ENCODE measurements at regions not wholly inside any gene's neighbourhood (a gene's known extent, or its start where the extent isn't known, plus 50 kb on each side); places are given as distances from the start of the nearest gene placed in this dataset.

DNA sequence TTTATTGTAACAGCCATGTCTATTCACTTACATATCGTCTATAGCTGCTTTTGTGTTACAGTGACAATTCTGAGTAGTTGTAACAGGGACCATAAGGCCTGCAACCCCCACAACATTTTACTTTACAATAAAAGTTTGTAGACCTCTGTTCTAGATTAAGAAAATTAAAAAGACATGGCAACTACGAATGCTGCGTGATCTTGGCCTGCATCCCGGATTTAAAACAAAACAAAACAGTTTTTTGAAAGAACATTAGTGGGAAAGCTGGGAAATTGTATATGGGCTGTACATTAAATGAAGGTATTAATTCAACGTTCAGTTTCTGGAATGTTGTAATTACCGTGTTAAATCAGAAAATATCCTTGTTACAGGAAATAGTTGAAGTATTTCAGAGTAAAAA is 64.1 kb downstream of the RMI2 start:
- Histone ChIP-seq H3K9me3 (no peaks in the 10 kb centered on the region), H3K27me3 (no peaks in the 10 kb centered on the region), H3K4me3 (no peak overlapping the region), H3K36me3 (no peaks in the 10 kb centered on the region), H3K27ac (no peak overlapping the region), H3K4me1 (no peaks in the 10 kb centered on the region)
- TF ChIP-seq CTCF (IDR thresholded peaks at IDR 0.05), result no peak
- DNase-seq (ENCODE audit: low spot score), result no peak

DNA sequence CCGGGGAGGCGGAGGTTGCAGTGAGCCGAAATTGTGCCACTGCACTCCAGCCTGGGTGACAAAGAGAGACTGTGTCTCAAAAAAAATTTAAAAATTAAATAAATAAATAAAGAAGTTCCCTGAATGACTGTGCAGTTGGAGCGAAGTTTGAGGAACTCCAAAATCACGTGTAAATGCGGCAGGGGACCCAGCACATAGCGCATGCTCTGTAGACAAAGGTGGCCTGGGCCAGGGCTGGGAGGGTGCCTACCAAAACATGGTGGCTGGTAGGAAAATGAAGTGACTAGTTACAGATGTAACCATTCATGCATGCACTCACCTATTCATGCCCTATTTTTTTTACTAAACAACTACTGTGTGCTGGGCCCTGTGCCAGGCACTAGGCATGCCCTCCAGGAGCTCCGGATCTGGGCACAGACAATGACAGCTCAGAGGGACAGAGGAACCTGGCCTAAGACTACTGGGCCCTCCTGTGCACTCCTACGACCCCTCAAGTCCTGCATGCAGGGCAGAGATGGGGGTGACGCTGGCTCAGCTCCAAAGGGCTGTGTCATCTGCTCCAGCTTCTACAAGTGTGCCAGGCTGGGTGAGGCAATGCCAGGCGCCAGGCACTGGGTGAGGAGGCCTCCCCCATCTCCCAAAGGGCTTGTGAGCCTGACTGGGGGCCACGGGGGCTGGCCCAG is 65.3 kb downstream of the RMI2 start:
- Histone ChIP-seq H3K4me3 (no peak overlapping the region), H3K9me3 (no peaks in the 10 kb centered on the region), H3K27ac (no peak overlapping the region), H3K4me1 (no peaks in the 10 kb centered on the region), H3K27me3 (no peaks in the 10 kb centered on the region), H3K36me3 (no peaks in the 10 kb centered on the region)
- TF ChIP-seq CTCF (IDR thresholded peaks at IDR 0.05), result no peak
- no peak for DNase-seq (ENCODE audit: low spot score)

GRCh38 chr16:11411059-11411550 is 65.8 kb downstream of the RMI2 start:
- DNase-seq (ENCODE audit: low spot score), result no peak
- no peaks in the 10 kb centered on the region for H3K9me3 ChIP-seq
- no peaks in the 10 kb centered on the region for H3K4me1 ChIP-seq
- H3K27me3 ChIP-seq, result no peaks in the 10 kb centered on the region
- H3K27ac ChIP-seq, result no peak overlapping the region
- no peak overlapping the region for H3K4me3 ChIP-seq
- H3K36me3 ChIP-seq, result no peaks in the 10 kb centered on the region
- TF ChIP-seq CTCF (IDR thresholded peaks at IDR 0.05), result no peak

DNA sequence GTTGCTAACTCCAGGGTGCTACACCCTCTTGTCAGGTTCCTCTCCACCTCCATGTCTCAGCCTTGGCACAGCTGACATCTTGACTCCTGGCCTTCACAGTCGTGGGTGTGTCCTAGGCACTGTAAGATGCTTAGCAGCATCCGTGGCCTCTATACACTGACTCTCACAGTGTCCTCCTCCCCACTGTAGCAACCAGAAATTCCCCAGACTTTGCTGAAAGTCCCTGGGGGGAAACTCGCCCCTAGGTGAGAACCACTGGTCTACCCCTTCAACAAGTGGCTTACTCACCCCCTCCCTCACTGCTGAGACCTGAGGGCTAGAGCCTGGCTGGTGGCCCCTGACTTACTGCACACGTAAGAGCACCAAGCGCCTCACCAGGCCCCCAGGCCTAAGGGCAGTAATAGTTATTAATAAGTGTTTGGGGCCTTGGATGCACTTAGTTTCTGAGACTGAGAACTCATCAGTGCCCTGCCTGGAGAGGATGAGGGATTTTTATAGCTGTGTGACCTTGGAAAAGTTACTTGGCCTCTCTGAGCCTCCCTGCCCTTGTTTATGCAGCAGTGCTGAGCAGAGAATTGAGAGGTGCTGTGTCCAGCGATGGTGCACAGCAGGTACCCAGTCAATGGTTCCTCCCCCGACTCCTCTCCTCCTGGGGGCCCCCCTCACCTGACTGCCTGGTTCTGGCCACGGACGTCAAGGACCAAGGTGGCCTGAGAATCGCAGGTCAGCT is 67.1 kb downstream of the RMI2 start:
- DNase-seq (ENCODE audit: low spot score), result no peak
- no peak for TF ChIP-seq CTCF (IDR thresholded peaks at IDR 0.05)
- Histone ChIP-seq H3K27ac (no peak overlapping the region), H3K9me3 (no peaks in the 10 kb centered on the region), H3K36me3 (no peaks in the 10 kb centered on the region), H3K4me1 (no peaks in the 10 kb centered on the region), H3K4me3 (no peak overlapping the region), H3K27me3 (no peaks in the 10 kb centered on the region)

DNA sequence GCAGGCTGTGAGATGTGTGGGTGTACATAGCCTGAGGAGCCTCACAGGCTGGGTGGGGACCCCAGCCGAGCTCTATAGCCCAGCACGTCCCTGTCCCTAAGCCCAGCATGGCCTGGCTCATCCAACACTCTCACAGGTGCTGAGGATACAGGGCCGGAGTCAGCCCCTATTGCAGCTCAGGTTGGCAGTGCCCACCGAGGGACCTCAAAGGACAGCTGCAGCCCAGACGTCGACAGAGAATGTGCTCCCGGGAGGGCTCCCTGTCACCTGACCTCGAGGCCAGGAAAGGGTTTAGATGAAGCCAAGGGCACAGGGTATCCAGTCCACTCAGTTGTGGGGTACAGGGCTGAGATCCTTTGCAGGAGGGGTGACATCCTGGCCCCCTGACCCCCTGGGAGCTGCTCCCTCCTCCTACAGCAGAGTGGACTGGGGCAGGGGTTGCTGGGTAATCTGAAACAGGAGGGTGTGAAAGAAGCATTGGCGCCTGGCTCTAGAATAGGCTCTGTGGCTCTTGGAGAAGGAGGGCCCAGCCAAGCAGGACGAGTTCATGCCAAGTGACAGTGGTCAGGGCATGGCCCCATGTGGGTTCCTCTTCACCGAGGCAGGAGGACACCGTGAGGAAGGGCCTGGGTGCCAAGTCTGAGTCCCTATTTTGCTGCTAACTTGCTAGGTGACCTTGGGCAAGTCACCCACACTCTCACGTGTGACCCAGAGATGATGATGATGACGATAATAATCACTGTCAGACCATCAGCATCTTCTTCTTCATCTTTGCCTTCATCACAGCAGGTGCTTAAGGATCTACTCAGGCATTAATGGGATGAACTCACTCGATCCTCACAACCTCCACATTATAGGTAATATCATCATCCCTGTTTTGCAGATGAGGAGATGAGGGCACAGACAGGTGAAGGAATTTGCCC is 68.0 kb downstream of the RMI2 start:
- no peak for TF ChIP-seq CTCF (IDR thresholded peaks at IDR 0.05)
- Histone ChIP-seq H3K27me3 (no peaks in the 10 kb centered on the region), H3K4me1 (no peaks in the 10 kb centered on the region), H3K4me3 (no peak overlapping the region), H3K36me3 (no peaks in the 10 kb centered on the region), H3K27ac (no peak overlapping the region), H3K9me3 (no peaks in the 10 kb centered on the region)
- DNase-seq (ENCODE audit: low spot score), result no peak

All from right atrium auricular region (tissue), 2 donors.